Gastroesophageal sphincter (tissue), 3 donors: ENCODE measurements at regions not wholly inside any gene's neighbourhood (a gene's known extent, or its start where the extent isn't known, plus 50 kb on each side); places are given as distances from the start of the nearest gene placed in this dataset.

ENCODE experiments used
- POLR2A ChIP-seq, 2 donors: fragments of 450-650 bp; IDR thresholded peaks; one replicate each; pipeline ENCODE4 v1.6.1; 2017; ENCODE audit warnings: antibody characterized with exemption in 2 of 2, mild to moderate bottlenecking in 2 of 2, moderate library complexity in 1 of 2
- TF ChIP-seq, protein P1 (sequence below), 4 experiments: fragments of 200-600 bp in 2 of 4; fragments of 450-650 bp in 2 of 4; sonication (generic) in 1 of 4; IDR thresholded peaks; one replicate each; pipeline ENCODE4 v1.5.1; 2017 to 2019; ENCODE audit warnings: antibody characterized with exemption in 4 of 4, mild to moderate bottlenecking in 2 of 4, moderate library complexity in 2 of 4

DNA sequence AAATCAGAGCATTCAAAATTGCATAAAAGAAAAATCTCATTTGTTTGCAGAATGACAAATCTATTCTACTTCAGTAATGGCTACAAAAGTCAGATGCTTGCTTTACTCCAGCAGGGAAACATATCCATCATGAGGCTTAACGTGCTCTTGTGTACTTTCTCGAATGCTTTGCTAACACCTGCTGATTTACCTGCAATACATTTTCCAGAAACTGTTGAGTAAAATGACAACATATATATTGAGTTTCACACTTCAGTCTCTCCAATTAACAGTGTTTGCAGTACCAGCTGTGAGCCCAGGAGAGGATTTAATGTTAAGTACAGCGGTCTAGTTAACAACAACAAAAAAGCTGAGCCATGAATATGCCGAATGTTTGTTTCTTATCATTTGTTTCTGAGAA is 391.5 kb upstream of the SMC2 start:
- no peak for TF ChIP-seq POLR2A (IDR thresholded peaks at IDR 0.05)
- TF ChIP-seq, protein P1, sequence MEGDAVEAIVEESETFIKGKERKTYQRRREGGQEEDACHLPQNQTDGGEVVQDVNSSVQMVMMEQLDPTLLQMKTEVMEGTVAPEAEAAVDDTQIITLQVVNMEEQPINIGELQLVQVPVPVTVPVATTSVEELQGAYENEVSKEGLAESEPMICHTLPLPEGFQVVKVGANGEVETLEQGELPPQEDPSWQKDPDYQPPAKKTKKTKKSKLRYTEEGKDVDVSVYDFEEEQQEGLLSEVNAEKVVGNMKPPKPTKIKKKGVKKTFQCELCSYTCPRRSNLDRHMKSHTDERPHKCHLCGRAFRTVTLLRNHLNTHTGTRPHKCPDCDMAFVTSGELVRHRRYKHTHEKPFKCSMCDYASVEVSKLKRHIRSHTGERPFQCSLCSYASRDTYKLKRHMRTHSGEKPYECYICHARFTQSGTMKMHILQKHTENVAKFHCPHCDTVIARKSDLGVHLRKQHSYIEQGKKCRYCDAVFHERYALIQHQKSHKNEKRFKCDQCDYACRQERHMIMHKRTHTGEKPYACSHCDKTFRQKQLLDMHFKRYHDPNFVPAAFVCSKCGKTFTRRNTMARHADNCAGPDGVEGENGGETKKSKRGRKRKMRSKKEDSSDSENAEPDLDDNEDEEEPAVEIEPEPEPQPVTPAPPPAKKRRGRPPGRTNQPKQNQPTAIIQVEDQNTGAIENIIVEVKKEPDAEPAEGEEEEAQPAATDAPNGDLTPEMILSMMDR (IDR thresholded peaks at IDR 0.05): no peak
